ENCODE measurements at regions not wholly inside any gene's neighbourhood (a gene's known extent, or its start where the extent isn't known, plus 50 kb on each side); places are given as distances from the start of the nearest gene placed in this dataset.

- WGBS, 2 donors, result 79 to 87% methylated on average over 2 of the region's 2 CpGs
- intact Hi-C loops (cut with DNase I), result no loop called here
- H3K36me3 ChIP-seq (ENCODE audit: control insufficient read depth in 1 of 2, insufficient read depth in 2 of 2, low read length in 1 of 2), result no peaks in the 10 kb centered on the region
- peaks cover 2% of the 10 kb centered on the region for H3K9me3 ChIP-seq (ENCODE audit: control insufficient read depth, low read length)
- H3K4me3 ChIP-seq (ENCODE audit: low read length in 2 of 2), result no peak overlapping the region
- H3K27me3 ChIP-seq (ENCODE audit: control insufficient read depth in 1 of 2, insufficient read depth in 2 of 2, low read length in 1 of 2), result no peaks in the 10 kb centered on the region
- ATAC-seq (ENCODE audit: low FRiP score) (no peak), DNase-seq (no peak)
- H3K4me1 ChIP-seq (ENCODE audit: control insufficient read depth in 1 of 2, insufficient read depth in 2 of 2, low read length in 2 of 2), result no peaks in the 10 kb centered on the region
- H3K27ac ChIP-seq (ENCODE audit: low read depth in 1 of 2, low read length in 2 of 2), result no peak overlapping the region
These were observed 217.8 kb upstream of the IRX5 start for GRCh38 chr16:54712866-54713265.

DNA sequence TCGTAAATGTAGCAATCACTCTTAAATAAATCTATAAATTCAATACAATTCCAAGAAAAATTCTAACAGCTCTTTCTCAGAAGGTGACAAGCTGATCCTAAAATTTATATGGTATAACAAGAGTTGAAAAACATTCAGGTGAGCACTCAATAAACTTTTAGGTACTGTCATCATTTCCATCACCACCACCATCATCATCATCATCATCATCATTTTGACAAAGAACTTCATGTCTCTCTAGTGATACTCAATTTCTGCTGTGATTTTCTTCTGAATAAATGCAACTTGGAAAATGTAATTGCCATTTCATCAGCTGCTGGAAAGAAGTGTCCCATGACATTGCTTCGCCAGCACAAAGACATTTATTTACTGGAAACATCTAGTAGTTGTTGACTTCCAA lies 222.9 kb upstream of the IRX5 start:
- DNase-seq (no peak), ATAC-seq (ENCODE audit: low FRiP score) (no peak)
- WGBS, 2 donors, result 86 to 96% methylated on average over 2 of the region's 2 CpGs
- Histone ChIP-seq H3K4me3 (ENCODE audit: low read length in 2 of 2) (no peak overlapping the region), H3K9me3 (ENCODE audit: control insufficient read depth, low read length) (peaks cover 2% of the 10 kb centered on the region), H3K4me1 (ENCODE audit: control insufficient read depth in 1 of 2, insufficient read depth in 2 of 2, low read length in 2 of 2) (no peaks in the 10 kb centered on the region), H3K36me3 (ENCODE audit: control insufficient read depth in 1 of 2, insufficient read depth in 2 of 2, low read length in 1 of 2) (no peaks in the 10 kb centered on the region), H3K27me3 (ENCODE audit: control insufficient read depth in 1 of 2, insufficient read depth in 2 of 2, low read length in 1 of 2) (no peaks in the 10 kb centered on the region), H3K27ac (ENCODE audit: low read depth in 1 of 2, low read length in 2 of 2) (no peak overlapping the region)
- intact Hi-C loops (cut with DNase I), result no loop called here

- H3K4me1 ChIP-seq (ENCODE audit: control insufficient read depth in 1 of 2, insufficient read depth in 2 of 2, low read length in 2 of 2), result no peaks in the 10 kb centered on the region
- DNase-seq (no peak), ATAC-seq (ENCODE audit: low FRiP score) (no peak)
- no peak overlapping the region for H3K4me3 ChIP-seq (ENCODE audit: low read length in 2 of 2)
- intact Hi-C loops (cut with DNase I), result no loop called here
- no peak overlapping the region for H3K27ac ChIP-seq (ENCODE audit: low read depth in 1 of 2, low read length in 2 of 2)
- no peaks in the 10 kb centered on the region for H3K36me3 ChIP-seq (ENCODE audit: control insufficient read depth in 1 of 2, insufficient read depth in 2 of 2, low read length in 1 of 2)
- no peaks in the 10 kb centered on the region for H3K27me3 ChIP-seq (ENCODE audit: control insufficient read depth in 1 of 2, insufficient read depth in 2 of 2, low read length in 1 of 2)
- H3K9me3 ChIP-seq (ENCODE audit: control insufficient read depth, low read length), result peaks cover 2% of the 10 kb centered on the region
- WGBS, 2 donors, result 68 to 80% methylated on average over 2 of the region's 2 CpGs
These were observed 224.3 kb upstream of the IRX5 start for GRCh38 chr16:54706406-54706805.

GRCh38 chr16:54703339-54703738 lies 227.3 kb upstream of the IRX5 start:
- H3K9me3 ChIP-seq (ENCODE audit: control insufficient read depth, low read length), result peaks cover 1% of the 10 kb centered on the region
- intact Hi-C loops (cut with DNase I), result no loop called here
- 88 to 89% methylated on average over 9 of the region's 9 CpGs for WGBS, 2 donors
- no peaks in the 10 kb centered on the region for H3K27me3 ChIP-seq (ENCODE audit: control insufficient read depth in 1 of 2, insufficient read depth in 2 of 2, low read length in 1 of 2)
- H3K27ac ChIP-seq (ENCODE audit: low read depth in 1 of 2, low read length in 2 of 2), result no peak overlapping the region
- DNase-seq, result no peak
- no peak overlapping the region for H3K4me3 ChIP-seq (ENCODE audit: low read length in 2 of 2)
- no peaks in the 10 kb centered on the region for H3K4me1 ChIP-seq (ENCODE audit: control insufficient read depth in 1 of 2, insufficient read depth in 2 of 2, low read length in 2 of 2)
- ATAC-seq (ENCODE audit: low FRiP score), result no peak
- H3K36me3 ChIP-seq (ENCODE audit: control insufficient read depth in 1 of 2, insufficient read depth in 2 of 2, low read length in 1 of 2), result no peaks in the 10 kb centered on the region

- no peaks in the 10 kb centered on the region for H3K4me1 ChIP-seq (ENCODE audit: control insufficient read depth in 1 of 2, insufficient read depth in 2 of 2, low read length in 2 of 2)
- ATAC-seq (ENCODE audit: low FRiP score), result no peak
- no peaks in the 10 kb centered on the region for H3K27me3 ChIP-seq (ENCODE audit: control insufficient read depth in 1 of 2, insufficient read depth in 2 of 2, low read length in 1 of 2)
- no peak overlapping the region for H3K4me3 ChIP-seq (ENCODE audit: low read length in 2 of 2)
- DNase-seq, result no peak
- WGBS, 2 donors, result 74 to 76% methylated on average over 6 of the region's 6 CpGs
- peaks cover 4% of the 10 kb centered on the region for H3K9me3 ChIP-seq (ENCODE audit: control insufficient read depth, low read length)
- no peaks in the 10 kb centered on the region for H3K36me3 ChIP-seq (ENCODE audit: control insufficient read depth in 1 of 2, insufficient read depth in 2 of 2, low read length in 1 of 2)
- intact Hi-C loops (cut with DNase I), result no loop called here
- H3K27ac ChIP-seq (ENCODE audit: low read depth in 1 of 2, low read length in 2 of 2), result no peak overlapping the region
These were observed 231.0 kb upstream of the IRX5 start for GRCh38 chr16:54699656-54700055.

DNA sequence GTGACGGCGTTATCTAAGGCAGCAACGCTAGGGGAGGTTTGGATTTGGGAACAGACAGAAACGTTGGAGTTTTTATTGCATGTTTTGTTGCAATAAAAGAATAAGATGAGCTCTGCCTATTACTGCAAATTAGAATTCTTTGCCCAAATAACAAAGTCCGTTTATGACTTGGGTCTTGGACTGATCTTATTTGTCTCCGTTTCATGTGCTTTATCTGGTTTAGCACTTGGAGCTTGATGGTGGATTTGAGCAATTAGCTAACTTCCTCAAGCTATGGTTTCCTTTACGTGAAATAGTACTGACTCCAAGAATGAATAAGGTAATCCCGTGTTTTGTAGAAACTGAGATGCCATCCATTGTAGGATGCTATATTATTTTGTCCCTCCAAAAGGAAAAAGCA lies 233.0 kb upstream of the IRX5 start:
- no peak overlapping the region for H3K4me3 ChIP-seq (ENCODE audit: low read length in 2 of 2)
- no peaks in the 10 kb centered on the region for H3K4me1 ChIP-seq (ENCODE audit: control insufficient read depth in 1 of 2, insufficient read depth in 2 of 2, low read length in 2 of 2)
- WGBS, 2 donors, result 75 to 83% methylated on average over 8 of the region's 8 CpGs
- H3K27me3 ChIP-seq (ENCODE audit: control insufficient read depth in 1 of 2, insufficient read depth in 2 of 2, low read length in 1 of 2), result no peaks in the 10 kb centered on the region
- intact Hi-C loops (cut with DNase I), result no loop called here
- DNase-seq, result no peak
- no peaks in the 10 kb centered on the region for H3K36me3 ChIP-seq (ENCODE audit: control insufficient read depth in 1 of 2, insufficient read depth in 2 of 2, low read length in 1 of 2)
- H3K27ac ChIP-seq (ENCODE audit: low read depth in 1 of 2, low read length in 2 of 2), result no peak overlapping the region
- H3K9me3 ChIP-seq (ENCODE audit: control insufficient read depth, low read length), result peaks cover 4% of the 10 kb centered on the region
- no peak for ATAC-seq (ENCODE audit: low FRiP score)

- no peaks in the 10 kb centered on the region for H3K27me3 ChIP-seq (ENCODE audit: control insufficient read depth in 1 of 2, insufficient read depth in 2 of 2, low read length in 1 of 2)
- H3K4me3 ChIP-seq (ENCODE audit: low read length in 2 of 2), result no peak overlapping the region
- peaks cover 5% of the 10 kb centered on the region for H3K9me3 ChIP-seq (ENCODE audit: control insufficient read depth, low read length)
- ATAC-seq (ENCODE audit: low FRiP score) (no peak), DNase-seq (no peak)
- H3K27ac ChIP-seq (ENCODE audit: low read depth in 1 of 2, low read length in 2 of 2), result no peak overlapping the region
- H3K4me1 ChIP-seq (ENCODE audit: control insufficient read depth in 1 of 2, insufficient read depth in 2 of 2, low read length in 2 of 2), result no peaks in the 10 kb centered on the region
- 76 to 79% methylated on average over 9 of the region's 9 CpGs for WGBS, 2 donors
- H3K36me3 ChIP-seq (ENCODE audit: control insufficient read depth in 1 of 2, insufficient read depth in 2 of 2, low read length in 1 of 2), result no peaks in the 10 kb centered on the region
- intact Hi-C loops (cut with DNase I), result no loop called here
These were observed 233.7 kb upstream of the IRX5 start for GRCh38 chr16:54696970-54697369.

- Histone ChIP-seq H3K36me3 (ENCODE audit: control insufficient read depth in 1 of 2, insufficient read depth in 2 of 2, low read length in 1 of 2) (no peaks in the 10 kb centered on the region), H3K27ac (ENCODE audit: low read depth in 1 of 2, low read length in 2 of 2) (no peak overlapping the region), H3K4me1 (ENCODE audit: control insufficient read depth in 1 of 2, insufficient read depth in 2 of 2, low read length in 2 of 2) (no peaks in the 10 kb centered on the region), H3K9me3 (ENCODE audit: control insufficient read depth, low read length) (peaks cover 5% of the 10 kb centered on the region), H3K27me3 (ENCODE audit: control insufficient read depth in 1 of 2, insufficient read depth in 2 of 2, low read length in 1 of 2) (no peaks in the 10 kb centered on the region), H3K4me3 (ENCODE audit: low read length in 2 of 2) (no peak overlapping the region)
- WGBS, 2 donors, result 75 to 80% methylated on average over 8 of the region's 8 CpGs
- ATAC-seq (ENCODE audit: low FRiP score) (no peak), DNase-seq (no peak)
- intact Hi-C loops (cut with DNase I), result no loop called here
These were observed 234.1 kb upstream of the IRX5 start for GRCh38 chr16:54696522-54696921.

GRCh38 chr16:54694651-54695050 lies 236.0 kb upstream of the IRX5 start:
- Histone ChIP-seq H3K27ac (ENCODE audit: low read depth in 1 of 2, low read length in 2 of 2) (no peak overlapping the region), H3K27me3 (ENCODE audit: control insufficient read depth in 1 of 2, insufficient read depth in 2 of 2, low read length in 1 of 2) (no peaks in the 10 kb centered on the region), H3K36me3 (ENCODE audit: control insufficient read depth in 1 of 2, insufficient read depth in 2 of 2, low read length in 1 of 2) (no peaks in the 10 kb centered on the region), H3K4me1 (ENCODE audit: control insufficient read depth in 1 of 2, insufficient read depth in 2 of 2, low read length in 2 of 2) (no peaks in the 10 kb centered on the region), H3K4me3 (ENCODE audit: low read length in 2 of 2) (no peak overlapping the region), H3K9me3 (ENCODE audit: control insufficient read depth, low read length) (peaks cover 4% of the 10 kb centered on the region)
- no peak for DNase-seq
- ATAC-seq (ENCODE audit: low FRiP score), result no peak
- 62 to 90% methylated on average over 2 of the region's 2 CpGs for WGBS, 2 donors
- intact Hi-C loops (cut with DNase I), result no loop called here

All from aorta (tissue), 5 donors.